HFFc6 (cell line): ENCODE measurements at regions not wholly inside any gene's neighbourhood (a gene's known extent, or its start where the extent isn't known, plus 50 kb on each side); places are given as distances from the start of the nearest gene placed in this dataset.
A peak's percentile ranks its signal among the peaks of the same experiment; 100 is the strongest.

Experiments used
- DNase-seq: peaks from one replicate; pipeline ENCODE4 v3.0.0-alpha.2; 2018
- H3K27ac Mint-ChIP-seq: 2 replicates; pipeline ENCODE4 v1.8.0; 2020; ENCODE audit warnings: mild to moderate bottlenecking, mixed read lengths
- H3K27me3 Mint-ChIP-seq: 2 replicates; pipeline ENCODE4 v1.8.0; 2021; ENCODE audit warnings: mild to moderate bottlenecking, moderate library complexity, mixed read lengths; ENCODE audit not compliant: insufficient read depth
- H3K36me3 Mint-ChIP-seq: 2 replicates; pipeline ENCODE4 v1.8.0; 2021; ENCODE audit warnings: low read depth, mixed read lengths
- H3K4me1 Mint-ChIP-seq: 2 replicates; pipeline ENCODE4 v1.8.0; 2020; ENCODE audit warnings: low read depth, mixed read lengths
- H3K4me3 Mint-ChIP-seq: 2 replicates; pipeline ENCODE4 v1.8.0; 2020; ENCODE audit warnings: mild to moderate bottlenecking, moderate library complexity, mixed read lengths
- H3K9me3 Mint-ChIP-seq: 2 replicates; pipeline ENCODE4 v1.8.0; 2020; ENCODE audit warnings: mild to moderate bottlenecking, mixed read lengths
- TF ChIP-seq, protein P1 (sequence below): fragments of 200-600 bp; sonication (generic); IDR thresholded peaks from 2 replicates; pipeline ENCODE4 v1.5.0; 2021; ENCODE audit warnings: antibody characterized with exemption, mild to moderate bottlenecking

DNA sequence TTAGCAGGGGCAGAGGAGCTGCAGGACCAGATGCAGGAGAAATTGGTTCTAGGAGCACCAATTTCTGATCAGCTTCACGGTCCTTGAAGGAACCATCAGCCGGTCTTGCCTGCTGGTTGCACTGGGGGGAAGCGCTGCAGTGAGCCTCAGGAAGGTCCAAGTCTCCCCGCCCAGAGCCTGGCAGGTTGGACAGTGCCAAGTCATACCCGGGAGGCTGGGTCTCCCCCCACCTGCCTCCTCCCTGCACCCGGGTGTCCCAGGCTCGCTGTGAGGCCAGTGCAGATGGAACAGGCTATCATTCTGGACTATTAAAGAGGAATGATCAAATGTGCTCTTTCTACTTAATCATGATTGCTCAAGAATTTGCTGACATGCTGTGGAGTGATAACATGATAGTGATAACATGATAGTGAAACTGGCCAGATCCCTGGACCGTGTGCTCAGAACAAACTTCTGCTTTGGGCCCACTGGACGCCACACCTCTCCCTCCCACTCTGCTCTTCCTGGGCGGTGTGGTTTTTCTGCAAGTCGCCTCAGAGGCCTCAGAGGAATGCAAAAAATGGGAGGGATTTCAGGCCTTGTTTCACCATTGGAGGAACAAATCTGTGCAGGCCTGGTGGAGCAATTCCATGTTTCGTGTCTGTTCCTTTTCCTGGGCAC, 236.0 kb downstream of the IRF8 start:
- Mint-ChIP-seq H3K27me3 (peaks cover 40% of the 10 kb centered on the region), H3K4me3 (peak overlapping the region; percentile 32; the same call in 1 of the 2 replicates), H3K27ac (no peak overlapping the region), H3K36me3 (no peaks in the 10 kb centered on the region), H3K9me3 (no peaks in the 10 kb centered on the region), H3K4me1 (peaks cover 7% of the 10 kb centered on the region)
- DNase-seq, result no peak
- TF ChIP-seq, protein P1, sequence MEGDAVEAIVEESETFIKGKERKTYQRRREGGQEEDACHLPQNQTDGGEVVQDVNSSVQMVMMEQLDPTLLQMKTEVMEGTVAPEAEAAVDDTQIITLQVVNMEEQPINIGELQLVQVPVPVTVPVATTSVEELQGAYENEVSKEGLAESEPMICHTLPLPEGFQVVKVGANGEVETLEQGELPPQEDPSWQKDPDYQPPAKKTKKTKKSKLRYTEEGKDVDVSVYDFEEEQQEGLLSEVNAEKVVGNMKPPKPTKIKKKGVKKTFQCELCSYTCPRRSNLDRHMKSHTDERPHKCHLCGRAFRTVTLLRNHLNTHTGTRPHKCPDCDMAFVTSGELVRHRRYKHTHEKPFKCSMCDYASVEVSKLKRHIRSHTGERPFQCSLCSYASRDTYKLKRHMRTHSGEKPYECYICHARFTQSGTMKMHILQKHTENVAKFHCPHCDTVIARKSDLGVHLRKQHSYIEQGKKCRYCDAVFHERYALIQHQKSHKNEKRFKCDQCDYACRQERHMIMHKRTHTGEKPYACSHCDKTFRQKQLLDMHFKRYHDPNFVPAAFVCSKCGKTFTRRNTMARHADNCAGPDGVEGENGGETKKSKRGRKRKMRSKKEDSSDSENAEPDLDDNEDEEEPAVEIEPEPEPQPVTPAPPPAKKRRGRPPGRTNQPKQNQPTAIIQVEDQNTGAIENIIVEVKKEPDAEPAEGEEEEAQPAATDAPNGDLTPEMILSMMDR, result no peak

DNA sequence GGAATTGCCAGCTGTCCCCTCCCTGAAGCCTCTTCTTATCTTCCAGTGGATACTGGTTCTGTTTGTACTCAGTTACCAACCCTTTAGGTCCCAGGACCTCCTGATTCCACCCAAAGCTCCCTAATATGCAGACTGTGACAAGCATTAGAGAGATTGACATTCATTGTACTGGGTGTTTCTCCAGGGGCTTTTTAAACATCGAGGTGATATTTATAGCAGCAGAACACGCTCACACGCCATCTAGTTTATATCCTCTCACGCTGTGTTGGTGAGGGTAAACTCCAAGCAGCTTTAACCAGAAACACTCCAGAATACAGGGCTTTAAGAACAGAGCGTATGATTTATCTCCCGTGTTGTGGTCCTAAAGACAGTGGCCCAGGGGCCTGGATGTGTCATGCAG, 238.4 kb downstream of the IRF8 start:
- H3K4me1 Mint-ChIP-seq, result peaks cover 7% of the 10 kb centered on the region
- no peaks in the 10 kb centered on the region for H3K36me3 Mint-ChIP-seq
- no peak overlapping the region for H3K27ac Mint-ChIP-seq
- TF ChIP-seq, protein P1, result no peak
- H3K9me3 Mint-ChIP-seq, result no peaks in the 10 kb centered on the region
- peaks cover 41% of the 10 kb centered on the region for H3K27me3 Mint-ChIP-seq
- H3K4me3 Mint-ChIP-seq, result no peak overlapping the region
- no peak for DNase-seq

DNA sequence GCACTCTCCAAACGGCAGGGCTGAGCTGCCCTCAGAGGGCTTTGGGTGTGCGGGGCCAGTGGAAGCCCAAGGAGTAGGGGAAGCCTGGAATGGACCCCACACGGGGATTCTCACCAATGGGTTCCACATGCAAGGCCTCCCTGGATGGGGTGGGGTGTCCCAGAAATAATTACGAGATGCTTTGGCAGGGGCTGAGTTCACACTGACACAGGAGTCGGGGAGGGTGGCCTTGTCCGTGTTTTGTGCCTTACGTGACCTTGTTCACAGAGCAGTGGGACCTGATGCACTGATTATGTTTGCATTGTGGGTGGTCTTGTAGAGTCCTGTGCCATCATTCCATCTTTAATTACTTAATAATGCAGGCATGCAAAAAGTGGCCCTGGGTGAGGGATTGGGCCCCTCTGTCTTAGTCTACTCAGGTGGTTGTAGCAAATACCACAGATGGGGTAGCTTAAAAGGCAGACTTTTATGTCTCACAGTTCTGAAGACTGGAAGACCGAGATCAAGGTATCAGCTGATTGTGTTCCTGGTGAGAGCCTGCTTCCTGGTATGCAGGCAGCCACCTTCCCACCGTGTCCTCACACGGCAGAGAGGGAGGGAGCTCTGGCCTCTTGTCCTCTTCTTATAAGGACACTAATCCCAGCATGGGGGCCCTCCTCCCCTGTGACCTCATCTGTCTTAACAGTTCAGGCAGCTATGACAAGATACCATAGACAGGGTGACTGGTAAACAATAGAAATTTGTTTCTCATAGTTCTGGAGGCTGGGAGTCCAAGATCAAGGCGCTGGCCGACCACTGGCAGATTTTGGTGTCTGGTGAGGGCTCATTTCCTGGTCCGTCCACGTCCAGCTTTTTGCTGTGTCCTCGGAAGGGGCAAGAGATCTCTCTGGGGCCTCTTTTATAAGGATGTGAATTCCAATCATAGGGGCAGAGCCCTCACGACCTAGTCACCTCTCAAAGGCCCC, 239.4 kb downstream of the IRF8 start:
- TF ChIP-seq, protein P1, result no peak
- Mint-ChIP-seq H3K9me3 (no peaks in the 10 kb centered on the region), H3K27ac (no peak overlapping the region), H3K36me3 (no peaks in the 10 kb centered on the region), H3K4me3 (no peak overlapping the region), H3K27me3 (peaks cover 45% of the 10 kb centered on the region), H3K4me1 (peaks cover 13% of the 10 kb centered on the region)
- DNase-seq, result no peak

DNA sequence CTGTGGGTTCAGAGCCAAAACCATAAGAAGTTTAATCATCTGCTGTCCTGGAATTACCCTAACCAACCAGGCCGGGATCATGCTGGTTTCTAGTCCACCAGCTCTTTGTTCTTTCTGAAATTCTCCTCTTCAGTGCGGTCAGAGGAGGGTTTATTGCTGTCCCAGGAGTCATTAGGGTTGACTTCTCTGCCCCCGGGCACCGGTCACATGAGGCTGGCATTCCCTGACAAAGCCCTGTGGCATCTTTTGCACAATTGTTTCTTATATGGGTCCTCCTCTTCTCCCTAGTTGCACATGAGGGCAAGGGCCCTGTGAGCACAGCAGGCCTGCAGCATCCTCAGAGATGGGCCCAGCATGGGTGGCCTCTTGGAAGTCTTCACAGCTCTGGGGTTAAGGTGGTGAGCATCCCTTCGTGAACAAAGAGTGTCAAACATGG, 243.9 kb downstream of the IRF8 start:
- no peak overlapping the region for H3K27ac Mint-ChIP-seq
- no peaks in the 10 kb centered on the region for H3K9me3 Mint-ChIP-seq
- H3K27me3 Mint-ChIP-seq, result peaks cover 32% of the 10 kb centered on the region
- TF ChIP-seq, protein P1, result no peak
- H3K4me1 Mint-ChIP-seq, result peaks cover 6% of the 10 kb centered on the region; the same call in 1 of the 2 replicates
- DNase-seq, result no peak
- no peak overlapping the region for H3K4me3 Mint-ChIP-seq
- H3K36me3 Mint-ChIP-seq, result no peaks in the 10 kb centered on the region

DNA sequence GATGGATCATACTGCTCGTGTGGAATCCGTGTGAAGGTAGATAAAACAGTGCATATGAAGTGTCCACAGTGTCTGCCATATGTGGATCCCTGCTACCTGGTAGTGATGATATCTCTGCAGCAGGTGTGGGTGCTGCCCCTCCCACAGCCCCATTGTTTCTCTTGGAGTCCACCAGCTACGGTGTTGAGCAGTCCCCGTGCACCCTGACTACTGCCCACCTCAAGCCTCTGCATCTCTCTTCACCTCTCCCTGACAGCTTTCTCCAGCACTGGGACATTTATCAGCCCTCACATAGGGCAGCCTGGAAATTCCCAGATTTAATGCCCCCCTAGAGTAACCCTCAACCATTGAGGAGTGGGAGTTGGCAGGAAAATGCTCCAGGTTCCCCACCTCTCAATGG, 244.7 kb downstream of the IRF8 start:
- no peak for DNase-seq
- peaks cover 30% of the 10 kb centered on the region for H3K27me3 Mint-ChIP-seq
- H3K27ac Mint-ChIP-seq, result no peak overlapping the region
- no peaks in the 10 kb centered on the region for H3K9me3 Mint-ChIP-seq
- H3K4me1 Mint-ChIP-seq, result peaks cover 6% of the 10 kb centered on the region; the same call in 1 of the 2 replicates
- TF ChIP-seq, protein P1, result no peak
- no peak overlapping the region for H3K4me3 Mint-ChIP-seq
- no peaks in the 10 kb centered on the region for H3K36me3 Mint-ChIP-seq
